ENCODE measurements at regions not wholly inside any gene's neighbourhood (a gene's known extent, or its start where the extent isn't known, plus 50 kb on each side); places are given as distances from the start of the nearest gene placed in this dataset.

- intact Hi-C loops (cut with DNase I; ENCODE audit: low total_unique reads): no loop called here
Observed at GRCh38 chr10:91156196-91156595, 64.3 kb upstream of the PCGF5 start.

GRCh38 chr10:91159254-91159783 is 61.1 kb upstream of the PCGF5 start:
- no peak overlapping the region for H3K27ac ChIP-seq
- 81 to 95% (median 85%) methylated on average over 2 of the region's 2 CpGs for WGBS, 5 donors
- H3K4me3 ChIP-seq: no peak overlapping the region
- H3K4me1 ChIP-seq: peaks cover 0 to 21% (median 14%) of the 10 kb centered on the region in 6 donors
- intact Hi-C loops (cut with DNase I; ENCODE audit: low total_unique reads): no loop called here
- no peak for DNase-seq
- H3K36me3 ChIP-seq: no peaks in the 10 kb centered on the region
- TF ChIP-seq POLR2AphosphoS5 (IDR thresholded peaks at IDR 0.05): no peak
- TF ChIP-seq POLR2A (IDR thresholded peaks at IDR 0.05): no peak
- no peak for TF ChIP-seq CTCF (IDR thresholded peaks at IDR 0.05 in 8 of 11, conservative IDR thresholded peaks at IDR 0.05 in 3 of 11)
- H3K9me3 ChIP-seq: no peaks in the 10 kb centered on the region
- peaks cover 0 to 8% (median 0%) of the 10 kb centered on the region in 7 donors for H3K27me3 ChIP-seq (replicated peaks in 1 of 7)

More at GRCh38 chr10:91156196-91156595, 64.3 kb upstream of the PCGF5 start:
- DNase-seq: no peak
- Histone ChIP-seq H3K9me3 (no peaks in the 10 kb centered on the region), H3K4me1 (no peaks in the 10 kb centered on the region), H3K27ac (no peak overlapping the region), H3K27me3 (replicated peaks in 1 of 7) (no peaks in the 10 kb centered on the region), H3K36me3 (no peaks in the 10 kb centered on the region), H3K4me3 (no peak overlapping the region)
- TF ChIP-seq POLR2AphosphoS5 (IDR thresholded peaks at IDR 0.05) (no peak), POLR2A (IDR thresholded peaks at IDR 0.05) (no peak), CTCF (IDR thresholded peaks at IDR 0.05 in 8 of 11, conservative IDR thresholded peaks at IDR 0.05 in 3 of 11) (no peak)
- WGBS, 5 donors: 55 to 67% (median 60%) methylated on average over 2 of the region's 2 CpGs

GRCh38 chr10:91162050-91162494 is 58.4 kb upstream of the PCGF5 start:
- H3K4me1 ChIP-seq: peaks cover 4 to 46% (median 33%) of the 10 kb centered on the region in 6 donors
- intact Hi-C loops (cut with DNase I; ENCODE audit: low total_unique reads): loop anchor here (10.0 kb wide), 1 partner anchor 63 kb away; the partner anchor contains the start of gene PCGF5
- H3K4me3 ChIP-seq: peak overlapping the region; percentile 61 to 84 (median 78)
- DNase-seq: no peak
- peak overlapping the region; percentile 91 to 98 (median 96) for H3K27ac ChIP-seq
- TF ChIP-seq POLR2AphosphoS5 (IDR thresholded peaks at IDR 0.05): no peak
- no peak for TF ChIP-seq POLR2A (IDR thresholded peaks at IDR 0.05)
- no peak for TF ChIP-seq CTCF (IDR thresholded peaks at IDR 0.05 in 8 of 11, conservative IDR thresholded peaks at IDR 0.05 in 3 of 11)
- H3K27me3 ChIP-seq (replicated peaks in 1 of 7): peaks cover 0 to 8% (median 0%) of the 10 kb centered on the region in 7 donors
- WGBS, 5 donors: 8 to 11% (median 9%) methylated on average over 13 of the region's 13 CpGs
- H3K36me3 ChIP-seq: no peaks in the 10 kb centered on the region
- no peaks in the 10 kb centered on the region for H3K9me3 ChIP-seq

GRCh38 chr10:91162495-91163268 is 57.8 kb upstream of the PCGF5 start:
- 0 to 2% (median 1%) methylated on average over 10 to 110 of the region's 110 CpGs for WGBS, 5 donors
- Histone ChIP-seq H3K27ac (peak overlapping the region; percentile 91 to 98 (median 96)), H3K27me3 (replicated peaks in 1 of 7) (peaks cover 0 to 8% (median 0%) of the 10 kb centered on the region in 7 donors), H3K36me3 (no peaks in the 10 kb centered on the region), H3K4me1 (peaks cover 4 to 46% (median 34%) of the 10 kb centered on the region in 6 donors), H3K4me3 (peak overlapping the region; percentile 70 to 84 (median 78)), H3K9me3 (no peaks in the 10 kb centered on the region)
- peak in 1 of 11 experiments; percentile 6 for TF ChIP-seq CTCF (IDR thresholded peaks at IDR 0.05 in 8 of 11, conservative IDR thresholded peaks at IDR 0.05 in 3 of 11)
- TF ChIP-seq POLR2AphosphoS5 (IDR thresholded peaks at IDR 0.05): peak; percentile 57 to 79 (median 75)
- peak in 2 of 3 donors; percentile 20 to 38 for TF ChIP-seq POLR2A (IDR thresholded peaks at IDR 0.05)
- intact Hi-C loops (cut with DNase I; ENCODE audit: low total_unique reads): loop anchor here (10.0 kb wide), 1 partner anchor 62 kb away; the partner anchor contains the start of gene PCGF5
- DNase-seq: peak; percentile 95
